H9 (cell line): ENCODE measurements at regions not wholly inside any gene's neighbourhood (a gene's known extent, or its start where the extent isn't known, plus 50 kb on each side); places are given as distances from the start of the nearest gene placed in this dataset.

Experiments
- DNase-seq: peaks from one replicate; pipeline ENCODE4 v3.0.0-alpha.2; 2017
- H2AFZ ChIP-seq: one replicate; pipeline ENCODE4 v1.6.1; 2013; ENCODE audit warnings: mild to moderate bottlenecking, low read length, control low read depth, moderate library complexity
- H2AK5ac ChIP-seq: 2 replicates; pipeline ENCODE4 v1.6.1; 2013; ENCODE audit warnings: low read length, control low read depth, mixed read lengths; ENCODE audit not compliant: insufficient read length
- H2BK120ac ChIP-seq: one replicate; pipeline ENCODE4 v1.6.1; 2013; ENCODE audit warnings: low read depth, mild to moderate bottlenecking, low read length, control low read depth, inconsistent platforms; ENCODE audit not compliant: poor library complexity, severe bottlenecking
- H2BK12ac ChIP-seq: 2 replicates; pipeline ENCODE4 v1.6.1; 2013; ENCODE audit warnings: low read length, control low read depth, mixed read lengths, low read depth; ENCODE audit not compliant: insufficient read length
- H2BK15ac ChIP-seq: 2 replicates; pipeline ENCODE4 v1.6.1; 2013; ENCODE audit warnings: low read depth, low read length, control low read depth
- H2BK20ac ChIP-seq: one replicate; pipeline ENCODE4 v1.6.1; 2013; ENCODE audit warnings: low read depth, mild to moderate bottlenecking, low read length, control low read depth, inconsistent platforms; ENCODE audit not compliant: poor library complexity, severe bottlenecking
- H2BK5ac ChIP-seq: 2 replicates; pipeline ENCODE4 v1.6.1; 2013; ENCODE audit warnings: low read length, control low read depth, mixed read lengths; ENCODE audit not compliant: insufficient read length
- H3K14ac ChIP-seq: 2 replicates; pipeline ENCODE4 v1.6.1; 2013; ENCODE audit warnings: low read length, control low read depth; ENCODE audit not compliant: insufficient read depth
- H3K18ac ChIP-seq: 2 replicates; pipeline ENCODE4 v1.6.1; 2013; ENCODE audit warnings: low read depth, mild to moderate bottlenecking, mixed read lengths, low read length, control low read depth; ENCODE audit not compliant: insufficient read length
- H3K23ac ChIP-seq: 2 replicates; pipeline ENCODE4 v1.6.1; 2013; ENCODE audit warnings: low read length, control low read depth, mixed read lengths, low read depth; ENCODE audit not compliant: insufficient read length
- H3K23me2 ChIP-seq: 2 replicates; pipeline ENCODE4 v1.6.1; 2013; ENCODE audit warnings: low read depth, mild to moderate bottlenecking, mixed read lengths, low read length, control low read depth; ENCODE audit not compliant: insufficient read length, poor library complexity, severe bottlenecking
- H3K27ac ChIP-seq: 2 replicates; pipeline ENCODE4 v1.5.1; 2013; ENCODE audit warnings: low read length, control low read depth, mixed read lengths, low read depth; ENCODE audit not compliant: insufficient read length
- H3K27me3 ChIP-seq: 2 replicates; pipeline ENCODE4 v1.6.1; 2013; ENCODE audit warnings: low read length, control low read depth, inconsistent platforms; ENCODE audit not compliant: insufficient read depth
- H3K4ac ChIP-seq: 2 replicates; pipeline ENCODE4 v1.6.1; 2013; ENCODE audit warnings: low read depth, mild to moderate bottlenecking, control low read depth, inconsistent platforms, low read length, moderate library complexity
- H3K4me1 ChIP-seq: 2 replicates; pipeline ENCODE4 v1.6.1; 2013; ENCODE audit warnings: low read length, control low read depth, inconsistent platforms; ENCODE audit not compliant: insufficient read depth
- H3K4me2 ChIP-seq: 2 replicates; pipeline ENCODE4 v1.6.1; 2013; ENCODE audit warnings: low read length, control low read depth, mixed read lengths; ENCODE audit not compliant: insufficient read length, insufficient read depth
- H3K56ac ChIP-seq: 2 replicates; pipeline ENCODE4 v1.6.1; 2013; ENCODE audit warnings: low read depth, mild to moderate bottlenecking, mixed read lengths, low read length, control low read depth; ENCODE audit not compliant: insufficient read length
- H3K79me1 ChIP-seq: 2 replicates; pipeline ENCODE4 v1.6.1; 2013; ENCODE audit warnings: low read depth, mild to moderate bottlenecking, moderate library complexity, low read length, control low read depth, inconsistent platforms; ENCODE audit not compliant: insufficient read depth, poor library complexity, severe bottlenecking
- H3K79me2 ChIP-seq: 2 replicates; pipeline ENCODE4 v1.6.1; 2013; ENCODE audit warnings: low read length, control low read depth, inconsistent platforms; ENCODE audit not compliant: insufficient read depth
- H3K9ac ChIP-seq: 2 replicates; pipeline ENCODE4 v1.6.1; 2013; ENCODE audit warnings: low read length, control low read depth, mixed read lengths; ENCODE audit not compliant: insufficient read length; ENCODE audit errors: extremely low read depth
- H3K9me3 ChIP-seq: one replicate; pipeline ENCODE4 v1.6.1; 2013; ENCODE audit warnings: low read depth, low read length, inconsistent platforms; ENCODE audit not compliant: control insufficient read depth
- H3T11ph ChIP-seq: one replicate; pipeline ENCODE4 v1.6.1; 2013; ENCODE audit warnings: mild to moderate bottlenecking, low read length, control low read depth, inconsistent platforms
- H4K20me1 ChIP-seq: one replicate; pipeline ENCODE4 v1.6.1; 2013; ENCODE audit not compliant: control insufficient read depth, insufficient read length, insufficient read depth
- H4K5ac ChIP-seq: 2 replicates; pipeline ENCODE4 v1.6.1; 2013; ENCODE audit warnings: low read depth, mild to moderate bottlenecking, mixed read lengths, low read length, control low read depth; ENCODE audit not compliant: insufficient read length
- H4K8ac ChIP-seq: replicated peaks from 2 replicates; pipeline ENCODE4 v1.6.1; 2013; ENCODE audit warnings: low read length, control low read depth, mixed read lengths, low read depth; ENCODE audit not compliant: insufficient read length
- H4K91ac ChIP-seq: 2 replicates; pipeline ENCODE4 v1.6.1; 2013; ENCODE audit warnings: low read depth, mild to moderate bottlenecking, moderate library complexity, mixed read lengths, low read length, control low read depth; ENCODE audit not compliant: insufficient read length
- H3K27ac Mint-ChIP-seq, 3 experiments: 2 replicates in 2 of 3; 3 replicates in 1 of 3; pipeline ENCODE4 v1.8.0; 2020 to 2021; ENCODE audit warnings: mixed read lengths in 3 of 3, mild to moderate bottlenecking in 1 of 3, moderate library complexity in 1 of 3
- H3K27me3 Mint-ChIP-seq: 2 replicates; pipeline ENCODE4 v1.8.0; 2021; ENCODE audit warnings: low read depth, mild to moderate bottlenecking, moderate library complexity, mixed read lengths
- H3K36me3 Mint-ChIP-seq, 3 experiments: 2 replicates in 2 of 3; 3 replicates in 1 of 3; pipeline ENCODE4 v1.8.0; 2020 to 2021; ENCODE audit warnings: low read depth in 3 of 3, mixed read lengths in 3 of 3; ENCODE audit not compliant: insufficient read depth in 1 of 3
- H3K4me1 Mint-ChIP-seq, 2 experiments: 2 replicates each; pipeline ENCODE4 v1.8.0; 2020; ENCODE audit warnings: mixed read lengths in 2 of 2
- H3K4me3 Mint-ChIP-seq, 2 experiments: 2 replicates in 1 of 2; 3 replicates in 1 of 2; pipeline ENCODE4 v1.8.0; 2020 to 2021; ENCODE audit warnings: mild to moderate bottlenecking in 2 of 2, mixed read lengths in 2 of 2, moderate library complexity in 1 of 2
- H3K9me3 Mint-ChIP-seq, 2 experiments: 2 replicates in 1 of 2; 3 replicates in 1 of 2; pipeline ENCODE4 v1.8.0; 2020; ENCODE audit warnings: mild to moderate bottlenecking in 2 of 2, mixed read lengths in 2 of 2, moderate library complexity in 1 of 2
- WGBS: extraction: QIAGEN DNeasy Blood & Tissue Kit; methylation state at CpG from one replicate; pipeline ENCODE4 v1.1.7; 2013; ENCODE audit warnings: missing lambda C conversion rate, low lambda C conversion rate, mixed read lengths; ENCODE audit not compliant: insufficient read length; ENCODE audit errors: extremely low coverage; 5-methylcytosine and 5-hydroxymethylcytosine counted together
- TF ChIP-seq, protein P1 (sequence below): fragments of 200-600 bp; sonication (generic); conservative IDR thresholded peaks from 3 replicates; pipeline ENCODE4 v1.8.0; 2021; ENCODE audit warnings: antibody characterized with exemption, mild to moderate bottlenecking

- Histone ChIP-seq H3K79me2 (no peaks in the 10 kb centered on the region), H3K23ac (no peak overlapping the region), H3K4me2 (no peak overlapping the region), H2AK5ac (no peak overlapping the region), H3K27me3 (no peaks in the 10 kb centered on the region), H3K4me1 (peaks cover 5% of the 10 kb centered on the region; the same call in 1 of the 2 replicates), H2AFZ (no peak overlapping the region), H4K5ac (no peak overlapping the region), H2BK120ac (no peak overlapping the region), H3K4ac (no peak overlapping the region), H3K14ac (no peak overlapping the region), H2BK5ac (no peak overlapping the region), H3K18ac (no peak overlapping the region), H2BK12ac (no peak overlapping the region), H4K20me1 (no peaks in the 10 kb centered on the region), H4K91ac (no peak overlapping the region), H2BK15ac (no peak overlapping the region), H3T11ph (no peak overlapping the region), H4K8ac (no peak overlapping the region), H3K79me1 (no peaks in the 10 kb centered on the region), H2BK20ac (no peak overlapping the region), H3K27ac (no peak overlapping the region), H3K9ac (no peak overlapping the region), H3K9me3 (no peaks in the 10 kb centered on the region), H3K23me2 (no peaks in the 10 kb centered on the region), H3K56ac (no peak overlapping the region)
- Mint-ChIP-seq H3K27ac (no peak overlapping the region), H3K4me1 (peaks cover 8 to 15% of the 10 kb centered on the region in 2 experiments; a peak in 2 of 4 replicates), H3K36me3 (no peaks in the 10 kb centered on the region), H3K9me3 (no peaks in the 10 kb centered on the region), H3K4me3 (no peak overlapping the region), H3K27me3 (no peaks in the 10 kb centered on the region)
- WGBS = no CpG with 5 or more reads among the region's 1 CpG
- no peak for DNase-seq
- TF ChIP-seq, protein P1, sequence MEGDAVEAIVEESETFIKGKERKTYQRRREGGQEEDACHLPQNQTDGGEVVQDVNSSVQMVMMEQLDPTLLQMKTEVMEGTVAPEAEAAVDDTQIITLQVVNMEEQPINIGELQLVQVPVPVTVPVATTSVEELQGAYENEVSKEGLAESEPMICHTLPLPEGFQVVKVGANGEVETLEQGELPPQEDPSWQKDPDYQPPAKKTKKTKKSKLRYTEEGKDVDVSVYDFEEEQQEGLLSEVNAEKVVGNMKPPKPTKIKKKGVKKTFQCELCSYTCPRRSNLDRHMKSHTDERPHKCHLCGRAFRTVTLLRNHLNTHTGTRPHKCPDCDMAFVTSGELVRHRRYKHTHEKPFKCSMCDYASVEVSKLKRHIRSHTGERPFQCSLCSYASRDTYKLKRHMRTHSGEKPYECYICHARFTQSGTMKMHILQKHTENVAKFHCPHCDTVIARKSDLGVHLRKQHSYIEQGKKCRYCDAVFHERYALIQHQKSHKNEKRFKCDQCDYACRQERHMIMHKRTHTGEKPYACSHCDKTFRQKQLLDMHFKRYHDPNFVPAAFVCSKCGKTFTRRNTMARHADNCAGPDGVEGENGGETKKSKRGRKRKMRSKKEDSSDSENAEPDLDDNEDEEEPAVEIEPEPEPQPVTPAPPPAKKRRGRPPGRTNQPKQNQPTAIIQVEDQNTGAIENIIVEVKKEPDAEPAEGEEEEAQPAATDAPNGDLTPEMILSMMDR = no peak
These were observed 366.5 kb downstream of the FAT4 start for GRCh38 chr4:125681240-125681639.
